ENCODE measurements at regions not wholly inside any gene's neighbourhood (a gene's known extent, or its start where the extent isn't known, plus 50 kb on each side); places are given as distances from the start of the nearest gene placed in this dataset.

- ATAC-seq (ENCODE audit: low FRiP score) = no peak
- Histone ChIP-seq H3K36me3 (ENCODE audit: control insufficient read depth in 1 of 2, insufficient read depth in 2 of 2, low read length in 1 of 2) (no peaks in the 10 kb centered on the region), H3K4me3 (ENCODE audit: low read length in 2 of 2) (no peak overlapping the region), H3K9me3 (ENCODE audit: control insufficient read depth, low read length) (no peaks in the 10 kb centered on the region), H3K4me1 (ENCODE audit: control insufficient read depth in 1 of 2, insufficient read depth in 2 of 2, low read length in 2 of 2) (no peaks in the 10 kb centered on the region), H3K27ac (ENCODE audit: low read depth in 1 of 2, low read length in 2 of 2) (no peak overlapping the region), H3K27me3 (ENCODE audit: control insufficient read depth in 1 of 2, insufficient read depth in 2 of 2, low read length in 1 of 2) (no peaks in the 10 kb centered on the region)
- intact Hi-C loops (cut with DNase I) = no loop called here
- DNase-seq = no peak
- 96 to 97% methylated on average over 2 of the region's 2 CpGs for WGBS, 2 donors
Measured at GRCh38 chr4:127580891-127581290, 51.9 kb upstream of the INTU start.

Small RNA genes lying in the stretch of these regions (microRNA-seq; reads per million reads assigned to microRNA genes)
- gene MIR2054 = 0 reads per million in 2 donors
